ENCODE measurements at regions not wholly inside any gene's neighbourhood (a gene's known extent, or its start where the extent isn't known, plus 50 kb on each side); places are given as distances from the start of the nearest gene placed in this dataset.

GRCh38 chr2:239570216-239570925 lies 169.6 kb upstream of the HDAC4 start:
- no peak for TF ChIP-seq CTCF (conservative IDR thresholded peaks at IDR 0.05; ENCODE audit: low read length)
- H3K4me3 ChIP-seq (ENCODE audit: low read length), result no peak overlapping the region
- DNase-seq (ENCODE audit: low read depth), result no peak

DNA sequence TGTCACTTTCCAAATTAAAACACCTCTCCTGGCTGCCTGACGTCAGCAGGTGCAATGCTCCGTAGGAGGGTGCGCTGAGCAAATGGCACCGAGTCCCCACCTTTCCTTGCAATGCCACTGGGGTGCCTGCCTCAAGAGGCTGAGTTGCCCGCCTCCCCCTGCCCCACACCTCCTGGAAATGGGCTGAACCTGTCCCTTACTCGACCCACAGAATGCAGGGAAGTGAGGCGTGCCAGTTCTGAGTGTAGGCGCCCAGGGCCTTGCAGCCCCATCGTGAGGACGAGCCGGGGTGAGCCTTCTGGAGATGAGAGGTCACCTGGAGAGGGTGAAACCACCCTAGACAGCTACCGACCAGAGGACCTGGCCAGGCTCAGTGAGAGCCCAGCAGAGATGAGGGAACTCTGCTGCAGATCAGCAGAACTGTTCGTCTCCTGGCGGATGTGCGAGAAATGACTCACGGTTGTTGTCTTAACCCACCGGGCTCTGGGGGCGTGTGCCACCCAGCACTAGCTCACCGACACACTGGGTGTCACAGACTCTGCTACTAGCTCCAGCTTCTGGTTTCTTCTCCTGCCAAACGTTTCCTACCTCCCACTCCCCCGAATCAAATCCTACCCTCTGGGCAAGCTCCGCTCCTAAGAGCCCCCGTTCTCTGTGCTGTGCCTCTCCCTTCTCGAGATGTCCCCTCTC lies 168.7 kb upstream of the HDAC4 start:
- no peak for TF ChIP-seq CTCF (conservative IDR thresholded peaks at IDR 0.05; ENCODE audit: low read length)
- H3K4me3 ChIP-seq (ENCODE audit: low read length), result no peak overlapping the region
- no peak for DNase-seq (ENCODE audit: low read depth)

GRCh38 chr2:239568601-239569000 lies 167.8 kb upstream of the HDAC4 start:
- no peak for TF ChIP-seq CTCF (conservative IDR thresholded peaks at IDR 0.05; ENCODE audit: low read length)
- H3K4me3 ChIP-seq (ENCODE audit: low read length), result no peak overlapping the region
- DNase-seq (ENCODE audit: low read depth), result no peak

DNA sequence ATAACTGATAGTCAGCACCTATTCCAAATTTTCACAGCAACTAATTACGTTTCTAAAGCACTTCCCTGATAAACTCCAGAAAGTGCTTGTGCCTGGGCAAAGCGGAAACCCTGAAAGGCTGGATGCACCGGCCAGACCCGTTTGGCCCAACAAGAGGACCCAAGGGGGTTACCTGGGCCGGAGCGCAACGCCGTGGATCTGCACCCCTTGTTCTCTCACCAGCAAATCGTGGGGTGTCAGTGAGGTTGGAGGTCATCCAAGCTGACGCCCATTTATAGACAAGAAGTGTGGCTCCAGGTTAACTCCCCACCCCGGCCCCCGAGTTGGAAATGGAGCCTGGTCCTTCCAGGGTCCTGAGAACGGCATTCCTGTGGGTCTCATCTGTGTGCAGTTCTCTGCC lies 167.0 kb upstream of the HDAC4 start:
- H3K4me3 ChIP-seq (ENCODE audit: low read length), result no peak overlapping the region
- no peak for DNase-seq (ENCODE audit: low read depth)
- TF ChIP-seq CTCF (conservative IDR thresholded peaks at IDR 0.05; ENCODE audit: low read length), result no peak

DNA sequence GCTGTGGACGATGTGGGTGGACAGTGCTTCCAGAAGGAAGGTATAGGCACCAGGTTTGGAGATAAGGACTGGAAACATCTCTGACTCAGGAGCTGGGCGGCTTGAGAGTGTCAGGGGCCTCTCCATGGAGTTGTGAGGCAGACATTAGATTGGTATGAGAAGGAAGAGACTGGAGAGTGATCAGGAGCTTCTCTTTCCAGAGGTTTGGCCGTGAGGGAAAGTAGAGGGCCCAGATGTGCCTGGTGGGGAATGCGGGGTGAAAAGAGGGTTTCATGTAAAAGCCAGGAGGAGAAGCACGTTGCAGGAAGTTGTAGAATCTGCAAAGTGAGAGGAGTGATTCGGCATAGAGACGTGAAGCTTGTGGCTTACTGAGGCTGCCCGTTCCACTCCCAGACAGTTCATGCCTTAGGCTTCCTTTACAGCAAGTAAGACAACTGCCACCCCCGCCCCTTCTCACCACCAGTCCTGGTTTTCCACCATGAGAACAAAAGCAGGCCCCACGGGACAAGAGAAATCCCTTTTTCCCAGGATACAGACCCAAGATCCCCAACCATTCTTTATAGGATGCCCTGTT lies 166.3 kb upstream of the HDAC4 start:
- no peak for DNase-seq (ENCODE audit: low read depth)
- TF ChIP-seq CTCF (conservative IDR thresholded peaks at IDR 0.05; ENCODE audit: low read length), result no peak
- no peak overlapping the region for H3K4me3 ChIP-seq (ENCODE audit: low read length)

DNA sequence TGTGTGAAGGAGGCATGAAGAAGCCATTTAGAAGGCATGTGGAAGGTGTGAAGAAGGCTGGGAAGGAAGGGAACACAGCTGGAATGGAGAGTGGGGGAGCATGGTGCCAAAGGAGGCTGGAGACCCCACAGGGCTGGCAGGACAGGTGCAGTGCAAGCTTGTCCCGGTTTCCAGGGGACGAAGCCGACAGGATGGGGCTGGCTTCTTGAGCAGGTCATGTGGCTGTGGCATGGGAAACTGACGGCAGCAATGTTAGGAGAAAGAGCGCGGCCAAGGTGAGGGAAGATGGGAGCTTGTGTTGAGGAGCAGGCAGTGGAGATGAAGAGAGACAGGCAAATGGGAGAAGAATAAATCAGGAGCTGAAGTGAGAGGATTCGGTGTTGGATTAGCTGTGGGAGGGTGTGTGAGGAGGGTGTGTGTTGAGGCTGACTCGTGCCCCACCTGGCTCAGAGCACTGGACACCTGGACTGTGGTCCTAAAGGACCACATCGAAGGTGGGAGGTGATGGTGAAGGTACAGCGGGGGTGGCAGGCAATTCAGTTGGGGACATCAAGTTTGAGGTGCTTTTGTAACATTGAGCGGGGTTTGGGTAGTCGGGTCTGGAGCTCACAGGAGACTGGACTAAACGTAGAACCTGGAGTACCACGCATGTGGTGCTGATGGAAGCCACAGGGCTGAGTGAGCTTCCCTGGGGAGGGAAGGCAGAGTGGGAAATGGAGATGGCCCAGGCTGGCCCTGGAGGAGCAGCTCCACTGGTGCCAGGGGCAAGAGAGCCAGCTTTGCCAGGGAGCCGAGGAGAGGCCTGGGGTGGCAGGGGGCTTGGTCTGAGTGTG lies 165.6 kb upstream of the HDAC4 start:
- TF ChIP-seq CTCF (conservative IDR thresholded peaks at IDR 0.05; ENCODE audit: low read length), result no peak

More for the DNA sequence above, 165.6 kb upstream of the HDAC4 start:
- H3K4me3 ChIP-seq (ENCODE audit: low read length), result no peak overlapping the region
- DNase-seq (ENCODE audit: low read depth), result no peak
